OCI-LY3 (cell line): ENCODE measurements at regions not wholly inside any gene's neighbourhood (a gene's known extent, or its start where the extent isn't known, plus 50 kb on each side); places are given as distances from the start of the nearest gene placed in this dataset.

Experiments used
- EZH2phosphoT487 ChIP-seq: fragments of 200-600 bp; shearing (Covaris generic); IDR thresholded peaks from 2 replicates; pipeline ENCODE4 v1.6.1; 2018; ENCODE audit warnings: antibody characterized with exemption, mixed run types, low read depth
- TF ChIP-seq, protein P1 (sequence below): fragments of 200-600, 300-600 bp; sonication (generic); IDR thresholded peaks from 2 replicates; pipeline ENCODE4 v1.5.1; 2014; ENCODE audit warnings: antibody characterized with exemption, low read length, low read depth

DNA sequence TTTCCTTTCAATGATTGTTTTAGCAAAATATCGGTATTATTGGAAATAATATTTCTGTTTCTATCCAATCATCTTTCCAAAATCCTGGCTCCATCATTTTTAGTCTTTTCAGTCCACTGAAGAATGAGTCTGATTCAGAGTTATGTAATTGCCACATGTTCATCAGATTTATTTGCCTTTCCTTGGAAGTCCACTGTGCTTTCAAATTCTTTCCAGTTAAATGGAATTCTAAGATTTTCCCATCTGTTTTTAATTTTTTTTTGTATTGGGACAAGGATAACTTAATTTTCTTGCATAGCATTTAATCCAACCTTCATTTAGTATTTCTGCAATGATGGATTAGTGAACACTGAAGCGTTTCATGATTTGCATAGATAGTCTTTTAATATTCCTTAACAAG is 521.5 kb upstream of the NRXN1 start:
- TF ChIP-seq, protein P1, sequence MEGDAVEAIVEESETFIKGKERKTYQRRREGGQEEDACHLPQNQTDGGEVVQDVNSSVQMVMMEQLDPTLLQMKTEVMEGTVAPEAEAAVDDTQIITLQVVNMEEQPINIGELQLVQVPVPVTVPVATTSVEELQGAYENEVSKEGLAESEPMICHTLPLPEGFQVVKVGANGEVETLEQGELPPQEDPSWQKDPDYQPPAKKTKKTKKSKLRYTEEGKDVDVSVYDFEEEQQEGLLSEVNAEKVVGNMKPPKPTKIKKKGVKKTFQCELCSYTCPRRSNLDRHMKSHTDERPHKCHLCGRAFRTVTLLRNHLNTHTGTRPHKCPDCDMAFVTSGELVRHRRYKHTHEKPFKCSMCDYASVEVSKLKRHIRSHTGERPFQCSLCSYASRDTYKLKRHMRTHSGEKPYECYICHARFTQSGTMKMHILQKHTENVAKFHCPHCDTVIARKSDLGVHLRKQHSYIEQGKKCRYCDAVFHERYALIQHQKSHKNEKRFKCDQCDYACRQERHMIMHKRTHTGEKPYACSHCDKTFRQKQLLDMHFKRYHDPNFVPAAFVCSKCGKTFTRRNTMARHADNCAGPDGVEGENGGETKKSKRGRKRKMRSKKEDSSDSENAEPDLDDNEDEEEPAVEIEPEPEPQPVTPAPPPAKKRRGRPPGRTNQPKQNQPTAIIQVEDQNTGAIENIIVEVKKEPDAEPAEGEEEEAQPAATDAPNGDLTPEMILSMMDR: no peak
- no peak for TF ChIP-seq EZH2phosphoT487
